ENCODE measurements at regions not wholly inside any gene's neighbourhood (a gene's known extent, or its start where the extent isn't known, plus 50 kb on each side); places are given as distances from the start of the nearest gene placed in this dataset.

DNA sequence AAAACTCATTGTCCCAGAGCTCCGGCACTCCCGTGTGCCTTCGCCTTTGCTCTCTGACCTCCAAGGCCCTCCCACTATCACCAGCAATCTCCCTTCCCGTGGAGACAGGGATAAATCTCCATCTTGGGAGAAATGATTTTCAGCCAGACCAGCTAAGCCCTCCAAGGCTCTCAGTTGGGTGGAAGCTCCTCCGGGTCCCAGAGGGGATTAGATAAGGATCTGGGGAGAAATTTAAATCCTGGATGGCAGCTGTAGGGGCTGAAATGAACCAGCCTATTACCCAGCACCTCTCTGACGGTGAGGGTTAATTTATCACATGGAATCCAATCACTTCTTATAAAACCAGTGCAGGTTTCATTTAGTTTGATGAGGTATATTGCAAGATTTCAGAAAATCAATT, 366.2 kb downstream of the FBXW7 start:
- ATAC-seq (replicated peaks) = no peak
- no peaks in the 10 kb centered on the region for H3K9me3 Mint-ChIP-seq

DNA sequence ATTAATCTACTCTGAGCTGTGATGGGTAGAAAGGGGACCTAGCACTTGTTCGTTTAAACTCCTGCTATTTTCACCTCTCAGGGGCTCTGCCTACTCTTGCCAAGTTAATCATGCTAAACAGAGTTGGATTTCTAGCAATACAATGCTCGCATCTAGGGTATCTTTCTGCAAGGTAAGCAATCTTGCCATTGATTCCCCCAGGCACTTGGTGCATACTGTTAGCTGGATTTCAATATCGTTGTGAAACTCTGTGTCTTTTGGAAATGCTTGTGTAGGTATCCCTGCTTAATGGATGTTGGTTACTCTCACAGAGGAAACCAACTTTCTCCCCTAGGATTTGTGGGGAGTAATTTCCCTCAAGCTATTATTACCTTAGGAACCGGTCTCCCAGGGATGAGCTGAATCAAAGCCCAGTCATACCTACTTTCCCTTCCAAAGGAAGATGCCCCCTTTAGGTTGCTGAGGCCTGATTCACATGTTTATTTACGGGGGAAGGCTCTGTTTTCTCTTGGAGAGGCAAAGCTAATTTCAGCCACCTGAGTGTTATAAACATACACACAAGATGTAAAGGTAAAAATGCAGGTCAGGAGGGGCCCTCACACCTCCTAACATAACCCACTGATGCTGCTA, 366.8 kb downstream of the FBXW7 start:
- Mint-ChIP-seq H3K36me3 (no peaks in the 10 kb centered on the region), H3K4me1 (no peaks in the 10 kb centered on the region), H3K27me3 (peaks cover 4 to 8% of the 10 kb centered on the region in 2 donors), H3K27ac (no peak overlapping the region), H3K9me3 (no peaks in the 10 kb centered on the region), H3K4me3 (no peak overlapping the region)
- DNase-seq (no peak), ATAC-seq (replicated peaks) (no peak)

More for the DNA sequence above, 366.2 kb downstream of the FBXW7 start:
- Mint-ChIP-seq H3K4me3 (no peak overlapping the region), H3K27me3 (peaks cover 4 to 8% of the 10 kb centered on the region in 2 donors), H3K27ac (no peak overlapping the region), H3K4me1 (no peaks in the 10 kb centered on the region), H3K36me3 (no peaks in the 10 kb centered on the region)
- DNase-seq = no peak

- no peak for DNase-seq
- Mint-ChIP-seq H3K4me1 (no peaks in the 10 kb centered on the region), H3K27ac (no peak overlapping the region)
Measured at GRCh38 chr4:152166567-152166966, 369.3 kb downstream of the FBXW7 start.

DNA sequence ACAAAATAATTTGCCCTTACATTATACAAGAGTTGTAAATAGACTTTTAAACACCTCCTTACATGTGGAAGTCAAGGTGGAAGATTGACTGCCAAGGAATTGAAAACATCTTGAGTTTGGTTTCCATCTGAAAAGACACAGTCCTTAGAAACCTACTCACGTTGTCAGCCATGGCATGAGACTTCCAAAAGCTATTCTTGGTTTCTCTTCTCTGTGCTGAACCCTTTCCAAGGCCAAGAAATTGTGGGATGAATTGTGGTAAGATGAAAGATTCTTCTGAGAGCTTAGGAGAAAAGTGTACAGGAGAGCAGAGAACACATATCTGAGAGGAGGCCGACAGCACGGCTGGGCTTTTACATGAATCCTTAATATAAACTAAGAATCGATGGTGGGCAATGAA, 370.0 kb downstream of the FBXW7 start:
- Mint-ChIP-seq H3K36me3 (no peaks in the 10 kb centered on the region), H3K27me3 (peaks cover 4 to 8% of the 10 kb centered on the region in 2 donors), H3K27ac (no peak overlapping the region), H3K4me1 (no peaks in the 10 kb centered on the region), H3K4me3 (no peak overlapping the region), H3K9me3 (no peaks in the 10 kb centered on the region)
- no peak for DNase-seq
- no peak for ATAC-seq (replicated peaks)

More at GRCh38 chr4:152166567-152166966, 369.3 kb downstream of the FBXW7 start:
- Mint-ChIP-seq H3K4me3 (no peak overlapping the region), H3K36me3 (no peaks in the 10 kb centered on the region), H3K27me3 (peaks cover 4 to 8% of the 10 kb centered on the region in 2 donors), H3K9me3 (no peaks in the 10 kb centered on the region)
- no peak for ATAC-seq (replicated peaks)

- ATAC-seq (replicated peaks) = no peak
- no peaks in the 10 kb centered on the region for H3K36me3 Mint-ChIP-seq
- H3K9me3 Mint-ChIP-seq = no peaks in the 10 kb centered on the region
- H3K4me3 Mint-ChIP-seq = no peak overlapping the region
- peaks cover 4 to 8% of the 10 kb centered on the region in 2 donors for H3K27me3 Mint-ChIP-seq
- no peak overlapping the region for H3K27ac Mint-ChIP-seq
- no peaks in the 10 kb centered on the region for H3K4me1 Mint-ChIP-seq
- no peak for DNase-seq
Measured at GRCh38 chr4:152165146-152165545, 370.7 kb downstream of the FBXW7 start.

DNA sequence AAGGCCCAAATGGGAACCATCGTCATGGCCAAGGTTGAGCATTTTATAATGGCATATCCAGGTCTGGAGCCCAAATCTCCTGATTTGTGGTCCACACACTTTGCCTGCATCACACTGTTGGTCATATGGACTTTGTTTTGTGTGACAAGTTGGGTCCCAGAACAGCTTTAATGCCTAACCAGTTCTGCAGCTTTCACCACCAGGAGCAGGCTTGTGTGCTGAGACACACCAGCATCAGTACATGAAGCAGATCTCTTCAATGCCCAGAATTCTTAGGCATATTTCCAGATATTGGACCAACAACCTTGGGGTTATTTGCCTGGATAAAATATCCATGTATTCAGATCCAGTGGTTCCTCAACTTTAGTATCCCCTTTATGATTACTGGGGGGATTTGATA, 371.3 kb downstream of the FBXW7 start:
- H3K27ac Mint-ChIP-seq = no peak overlapping the region
- H3K27me3 Mint-ChIP-seq = peaks cover 4 to 6% of the 10 kb centered on the region in 2 donors
- no peak overlapping the region for H3K4me3 Mint-ChIP-seq
- DNase-seq = no peak
- no peaks in the 10 kb centered on the region for H3K9me3 Mint-ChIP-seq
- no peak for ATAC-seq (replicated peaks)
- no peaks in the 10 kb centered on the region for H3K4me1 Mint-ChIP-seq
- H3K36me3 Mint-ChIP-seq = no peaks in the 10 kb centered on the region

GRCh38 chr4:152162331-152162697, 373.6 kb downstream of the FBXW7 start:
- H3K36me3 Mint-ChIP-seq = no peaks in the 10 kb centered on the region
- no peak overlapping the region for H3K4me3 Mint-ChIP-seq
- H3K4me1 Mint-ChIP-seq = peaks cover 3 to 9% of the 10 kb centered on the region in 2 donors
- no peak overlapping the region for H3K27ac Mint-ChIP-seq
- peaks cover 4% of the 10 kb centered on the region in 2 donors for H3K27me3 Mint-ChIP-seq
- no peaks in the 10 kb centered on the region for H3K9me3 Mint-ChIP-seq
- no peak for DNase-seq
- no peak for ATAC-seq (replicated peaks)

- H3K4me1 Mint-ChIP-seq = peaks cover 3 to 9% of the 10 kb centered on the region in 2 donors
- H3K27ac Mint-ChIP-seq = no peak overlapping the region
- DNase-seq (no peak), ATAC-seq (replicated peaks) (no peak)
- no peak overlapping the region for H3K4me3 Mint-ChIP-seq
- no peaks in the 10 kb centered on the region for H3K36me3 Mint-ChIP-seq
- H3K9me3 Mint-ChIP-seq = no peaks in the 10 kb centered on the region
- H3K27me3 Mint-ChIP-seq = peaks cover 4% of the 10 kb centered on the region in 2 donors
Measured at GRCh38 chr4:152161676-152162330, 374.1 kb downstream of the FBXW7 start.

GRCh38 chr4:152160225-152160800, 375.6 kb downstream of the FBXW7 start:
- Mint-ChIP-seq H3K4me1 (peaks cover 3 to 9% of the 10 kb centered on the region in 2 donors), H3K27me3 (no peaks in the 10 kb centered on the region), H3K27ac (no peak overlapping the region), H3K9me3 (no peaks in the 10 kb centered on the region), H3K36me3 (no peaks in the 10 kb centered on the region), H3K4me3 (no peak overlapping the region)
- no peak for ATAC-seq (replicated peaks)
- DNase-seq = no peak

- peaks cover 3 to 9% of the 10 kb centered on the region in 2 donors for H3K4me1 Mint-ChIP-seq
- H3K9me3 Mint-ChIP-seq = peaks cover 0 to 3% of the 10 kb centered on the region in 2 donors
- ATAC-seq (replicated peaks) = no peak
- no peaks in the 10 kb centered on the region for H3K36me3 Mint-ChIP-seq
- no peaks in the 10 kb centered on the region for H3K27me3 Mint-ChIP-seq
- DNase-seq = no peak
- H3K4me3 Mint-ChIP-seq = no peak overlapping the region
- H3K27ac Mint-ChIP-seq = no peak overlapping the region
Measured at GRCh38 chr4:152159773-152160172, 376.1 kb downstream of the FBXW7 start.

- DNase-seq (no peak), ATAC-seq (replicated peaks) (peak in 1 of 2 donors; percentile 14)
- H3K9me3 Mint-ChIP-seq = peaks cover 0 to 3% of the 10 kb centered on the region in 2 donors
- no peaks in the 10 kb centered on the region for H3K36me3 Mint-ChIP-seq
- no peak overlapping the region for H3K27ac Mint-ChIP-seq
- H3K4me1 Mint-ChIP-seq = peaks cover 3 to 9% of the 10 kb centered on the region in 2 donors
- H3K4me3 Mint-ChIP-seq = no peak overlapping the region
- H3K27me3 Mint-ChIP-seq = no peaks in the 10 kb centered on the region
Measured at GRCh38 chr4:152158225-152158624, 377.7 kb downstream of the FBXW7 start.

DNA sequence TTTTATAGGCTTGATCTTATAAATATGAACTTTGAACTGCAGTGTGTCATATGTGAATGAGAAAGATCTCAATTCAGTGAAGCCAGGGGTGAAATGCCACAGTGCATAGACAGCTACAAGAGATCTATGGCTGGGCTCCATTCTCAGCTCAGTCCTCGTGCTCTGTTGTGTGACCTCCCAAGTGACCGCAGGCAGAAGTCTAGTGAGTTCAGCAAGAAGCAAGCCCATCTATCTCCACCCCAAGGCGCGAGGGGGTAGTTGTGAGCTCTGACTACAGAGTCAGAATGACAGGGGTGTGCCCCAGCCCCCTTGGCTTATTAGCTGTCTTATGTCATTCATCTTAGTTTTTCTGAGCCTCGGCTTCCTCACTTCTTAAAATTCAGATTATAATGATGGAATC, 378.3 kb downstream of the FBXW7 start:
- Mint-ChIP-seq H3K9me3 (peaks cover 0 to 3% of the 10 kb centered on the region in 2 donors), H3K27ac (no peak overlapping the region), H3K27me3 (no peaks in the 10 kb centered on the region), H3K4me3 (no peak overlapping the region), H3K36me3 (no peaks in the 10 kb centered on the region), H3K4me1 (peaks cover 3 to 9% of the 10 kb centered on the region in 2 donors)
- DNase-seq (no peak), ATAC-seq (replicated peaks) (no peak)

DNA sequence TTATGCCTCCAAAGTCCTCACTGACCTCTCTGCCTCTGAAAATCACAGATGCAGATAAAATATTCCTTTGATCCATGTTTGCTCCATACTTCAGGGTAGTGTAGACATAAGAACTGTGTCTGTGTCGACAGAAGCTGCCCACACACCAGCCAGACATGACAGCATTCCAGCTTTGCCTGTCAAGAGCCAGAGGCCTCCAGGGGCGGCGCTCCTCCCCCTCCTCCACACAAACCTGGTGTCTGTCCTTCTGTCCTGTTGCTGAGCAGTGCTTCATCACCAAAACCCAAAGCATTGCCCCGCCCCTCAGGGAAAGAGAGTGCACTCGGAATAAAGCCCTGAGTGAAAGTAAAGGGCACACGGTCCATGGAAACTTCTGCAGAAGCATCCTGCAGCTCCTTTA, 379.4 kb downstream of the FBXW7 start:
- H3K4me1 Mint-ChIP-seq = peaks cover 3 to 9% of the 10 kb centered on the region in 2 donors
- ATAC-seq (replicated peaks) = no peak
- no peak overlapping the region for H3K4me3 Mint-ChIP-seq
- DNase-seq = no peak
- H3K27ac Mint-ChIP-seq = no peak overlapping the region
- no peaks in the 10 kb centered on the region for H3K27me3 Mint-ChIP-seq
- H3K9me3 Mint-ChIP-seq = peaks cover 0 to 3% of the 10 kb centered on the region in 2 donors
- no peaks in the 10 kb centered on the region for H3K36me3 Mint-ChIP-seq

- Mint-ChIP-seq H3K36me3 (no peaks in the 10 kb centered on the region), H3K4me3 (no peak overlapping the region), H3K27ac (no peak overlapping the region), H3K27me3 (peaks cover 0 to 2% of the 10 kb centered on the region in 2 donors), H3K9me3 (peaks cover 0 to 3% of the 10 kb centered on the region in 2 donors), H3K4me1 (peaks cover 3 to 9% of the 10 kb centered on the region in 2 donors)
- no peak for ATAC-seq (replicated peaks)
- no peak for DNase-seq
Measured at GRCh38 chr4:152155070-152155469, 380.8 kb downstream of the FBXW7 start.

- H3K36me3 Mint-ChIP-seq = no peaks in the 10 kb centered on the region
- no peak for ATAC-seq (replicated peaks)
Measured at GRCh38 chr4:152154433-152154832, 381.5 kb downstream of the FBXW7 start.

More at GRCh38 chr4:152154433-152154832, 381.5 kb downstream of the FBXW7 start:
- peaks cover 0 to 8% of the 10 kb centered on the region in 2 donors for H3K27me3 Mint-ChIP-seq
- peaks cover 3 to 9% of the 10 kb centered on the region in 2 donors for H3K4me1 Mint-ChIP-seq
- no peak for DNase-seq
- peaks cover 0 to 3% of the 10 kb centered on the region in 2 donors for H3K9me3 Mint-ChIP-seq
- no peak overlapping the region for H3K4me3 Mint-ChIP-seq
- no peak overlapping the region for H3K27ac Mint-ChIP-seq

Data from stimulated activated naive B cell treated with anti-CD40 and anti-IgM and Interleukin-4, amounts not matched to agents 10 μg/mL and 1 μg/mL and 100 μg/mL, for 72 hours (primary cell).